ENCODE measurements at regions not wholly inside any gene's neighbourhood (a gene's known extent, or its start where the extent isn't known, plus 50 kb on each side); places are given as distances from the start of the nearest gene placed in this dataset.
"Not testable (repeated sequence)": the region's sequence is repeated elsewhere in the genome, so short reads cannot be mapped to it uniquely, and the experiment has no call there.

- no CpG with 5 or more reads among the region's 3 CpGs for WGBS (ENCODE audit: extremely low coverage, insufficient read length, low lambda C conversion rate)
- Histone ChIP-seq H3K27ac (ENCODE audit: insufficient read length, low read depth, low read length) (no peak overlapping the region), H3K79me2 (ENCODE audit: insufficient read depth, low read length) (no peaks in the 10 kb centered on the region), H2AFZ (ENCODE audit: low read length) (no peak overlapping the region), H2BK20ac (ENCODE audit: low read depth, low read length, poor library complexity, severe bottlenecking) (no peak overlapping the region), H3K27me3 (ENCODE audit: insufficient read depth, low read length) (no peaks in the 10 kb centered on the region), H2BK120ac (ENCODE audit: low read depth, low read length, poor library complexity, severe bottlenecking) (no peak overlapping the region), H4K8ac (replicated peaks; ENCODE audit: insufficient read length, low read depth, low read length) (no peak overlapping the region), H2BK15ac (ENCODE audit: low read depth, low read length) (no peak overlapping the region), H3T11ph (ENCODE audit: low read length) (no peak overlapping the region), H3K4me1 (ENCODE audit: insufficient read depth, low read length) (no peaks in the 10 kb centered on the region), H3K23ac (ENCODE audit: insufficient read length, low read depth, low read length) (no peak overlapping the region), H4K20me1 (ENCODE audit: control insufficient read depth, insufficient read depth, insufficient read length) (no peaks in the 10 kb centered on the region), H3K4me2 (ENCODE audit: insufficient read depth, insufficient read length, low read length) (no peak overlapping the region), H3K18ac (ENCODE audit: insufficient read length, low read depth, low read length) (no peak overlapping the region), H2BK5ac (ENCODE audit: insufficient read length, low read length) (no peak overlapping the region), H3K4ac (ENCODE audit: low read depth, low read length) (no peak overlapping the region), H4K91ac (ENCODE audit: insufficient read length, low read depth, low read length) (no peak overlapping the region), H3K23me2 (ENCODE audit: insufficient read length, low read depth, low read length, poor library complexity, severe bottlenecking) (no peaks in the 10 kb centered on the region), H3K14ac (ENCODE audit: insufficient read depth, low read length) (no peak overlapping the region), H3K9me3 (ENCODE audit: control insufficient read depth, low read depth, low read length) (no peaks in the 10 kb centered on the region), H2AK5ac (ENCODE audit: insufficient read length, low read length) (no peak overlapping the region), H4K5ac (ENCODE audit: insufficient read length, low read depth, low read length) (no peak overlapping the region), H3K9ac (ENCODE audit: extremely low read depth, insufficient read length, low read length) (no peak overlapping the region), H3K56ac (ENCODE audit: insufficient read length, low read depth, low read length) (no peak overlapping the region), H2BK12ac (ENCODE audit: insufficient read length, low read depth, low read length) (no peak overlapping the region), H3K79me1 (ENCODE audit: insufficient read depth, low read depth, low read length, poor library complexity, severe bottlenecking) (no peaks in the 10 kb centered on the region)
- no peaks in the 10 kb centered on the region for H3K27me3 Mint-ChIP-seq (ENCODE audit: low read depth)
- H3K9me3 Mint-ChIP-seq: peaks cover 58 to 59% of the 10 kb centered on the region in 2 experiments
- H3K27ac Mint-ChIP-seq: no peak overlapping the region
- no peak for TF ChIP-seq CTCF (conservative IDR thresholded peaks at IDR 0.05)
- H3K4me3 Mint-ChIP-seq: no peak overlapping the region
- peaks cover 0 to 2% (median 0%) of the 10 kb centered on the region in 3 experiments; a peak in 1 of 7 replicates for H3K36me3 Mint-ChIP-seq (ENCODE audit: insufficient read depth in 1 of 3, low read depth in 3 of 3)
- no peaks in the 10 kb centered on the region for H3K4me1 Mint-ChIP-seq
- no peak for DNase-seq
Measured at GRCh38 chr20:29443819-29444218, 1813.6 kb upstream of the DEFB115 start.

GRCh38 chr20:29445050-29445907 is 1812.2 kb upstream of the DEFB115 start:
- H3K27ac ChIP-seq (ENCODE audit: insufficient read length, low read depth, low read length); H3K27ac Mint-ChIP-seq; H4K8ac ChIP-seq (replicated peaks; ENCODE audit: insufficient read length, low read depth, low read length); H3K27me3 Mint-ChIP-seq (ENCODE audit: low read depth); H3K27me3 ChIP-seq (ENCODE audit: insufficient read depth, low read length); H3K9ac ChIP-seq (ENCODE audit: extremely low read depth, insufficient read length, low read length); H3K4me3 Mint-ChIP-seq; DNase-seq; H3K23me2 ChIP-seq (ENCODE audit: insufficient read length, low read depth, low read length, poor library complexity, severe bottlenecking); H2AFZ ChIP-seq (ENCODE audit: low read length); H3K23ac ChIP-seq (ENCODE audit: insufficient read length, low read depth, low read length); H3K79me2 ChIP-seq (ENCODE audit: insufficient read depth, low read length); H3K79me1 ChIP-seq (ENCODE audit: insufficient read depth, low read depth, low read length, poor library complexity, severe bottlenecking); H2BK5ac ChIP-seq (ENCODE audit: insufficient read length, low read length); H3K9me3 ChIP-seq (ENCODE audit: control insufficient read depth, low read depth, low read length); H3K4me2 ChIP-seq (ENCODE audit: insufficient read depth, insufficient read length, low read length); H3K4me1 ChIP-seq (ENCODE audit: insufficient read depth, low read length); H2BK120ac ChIP-seq (ENCODE audit: low read depth, low read length, poor library complexity, severe bottlenecking); H3K4ac ChIP-seq (ENCODE audit: low read depth, low read length); H4K20me1 ChIP-seq (ENCODE audit: control insufficient read depth, insufficient read depth, insufficient read length); H3K56ac ChIP-seq (ENCODE audit: insufficient read length, low read depth, low read length); H2BK15ac ChIP-seq (ENCODE audit: low read depth, low read length); H3K14ac ChIP-seq (ENCODE audit: insufficient read depth, low read length); H2BK20ac ChIP-seq (ENCODE audit: low read depth, low read length, poor library complexity, severe bottlenecking); H3K4me1 Mint-ChIP-seq; H4K5ac ChIP-seq (ENCODE audit: insufficient read length, low read depth, low read length); H2BK12ac ChIP-seq (ENCODE audit: insufficient read length, low read depth, low read length); H2AK5ac ChIP-seq (ENCODE audit: insufficient read length, low read length); H3K36me3 Mint-ChIP-seq (ENCODE audit: insufficient read depth in 1 of 3, low read depth in 3 of 3); H4K91ac ChIP-seq (ENCODE audit: insufficient read length, low read depth, low read length); H3K18ac ChIP-seq (ENCODE audit: insufficient read length, low read depth, low read length); H3T11ph ChIP-seq (ENCODE audit: low read length): not testable (repeated sequence)
- no CpG with 5 or more reads among the region's 28 CpGs for WGBS (ENCODE audit: extremely low coverage, insufficient read length, low lambda C conversion rate)
- H3K9me3 Mint-ChIP-seq: peaks cover 51 to 61% of the 10 kb centered on the region in 2 experiments

Data from H9 (cell line).